CD8-positive, alpha-beta memory T cell (primary cell): ENCODE measurements at regions not wholly inside any gene's neighbourhood (a gene's known extent, or its start where the extent isn't known, plus 50 kb on each side); places are given as distances from the start of the nearest gene placed in this dataset.

ENCODE experiments used
- CTCF ChIA-PET: fragments of 350-600 bp; sonication (Branson Sonifier 250); formaldehyde crosslinking; loops from one replicate; lab custom pipeline; 2021; ENCODE audit warnings: antibody characterized with exemption; lab: Charles Lee
- POLR2A ChIA-PET: fragments of 350-600 bp; sonication (Branson Sonifier 250); formaldehyde crosslinking; loops from one replicate; lab custom pipeline; 2021; ENCODE audit warnings: antibody characterized with exemption; lab: Charles Lee
- DNase-seq, 5 donors: peaks; one replicate each; pipeline versions ENCODE4 v3.0.0 to v3.0.0-alpha.2; 2020 to 2022; ENCODE audit warnings: mixed read lengths in 1 of 5
- H3K27ac ChIP-seq: one replicate; pipeline ENCODE4 v1.7.0; 2013; ENCODE audit warnings: low read depth, mild to moderate bottlenecking, low read length, moderate library complexity
- H3K27me3 ChIP-seq: 2 replicates; pipeline ENCODE4 v1.7.0; 2013; ENCODE audit warnings: low read length, mild to moderate bottlenecking; ENCODE audit not compliant: insufficient read depth, poor library complexity, severe bottlenecking
- H3K36me3 ChIP-seq: 2 replicates; pipeline ENCODE4 v1.7.0; 2013; ENCODE audit warnings: mild to moderate bottlenecking, low read length, moderate library complexity; ENCODE audit not compliant: insufficient read depth
- H3K4me1 ChIP-seq: 2 replicates; pipeline ENCODE4 v1.7.0; 2013; ENCODE audit warnings: mild to moderate bottlenecking, low read length, moderate library complexity; ENCODE audit not compliant: insufficient read depth
- H3K4me3 ChIP-seq: 2 replicates; pipeline ENCODE4 v1.7.0; 2013; ENCODE audit warnings: mild to moderate bottlenecking, low read length
- H3K9me3 ChIP-seq: 2 replicates; pipeline ENCODE4 v1.7.0; 2013; ENCODE audit warnings: mild to moderate bottlenecking, low read length
- H3K27ac Mint-ChIP-seq, 8 donors: one replicate each; pipeline ENCODE4 v1.8.0; 2020 to 2021; ENCODE audit warnings: mixed read lengths in 8 of 8, mild to moderate bottlenecking in 6 of 8, inconsistent platforms in 3 of 8, moderate library complexity in 3 of 8
- H3K27me3 Mint-ChIP-seq, 2 donors: one replicate each; pipeline ENCODE4 v1.8.0; 2020 to 2021; ENCODE audit warnings: mixed read lengths in 2 of 2, mild to moderate bottlenecking in 1 of 2, moderate library complexity in 1 of 2
- H3K36me3 Mint-ChIP-seq, 3 donors: one replicate each; pipeline ENCODE4 v1.8.0; 2020 to 2021; ENCODE audit warnings: mixed read lengths in 3 of 3, inconsistent platforms in 1 of 3, mild to moderate bottlenecking in 1 of 3
- H3K4me1 Mint-ChIP-seq, 3 donors: one replicate each; pipeline ENCODE4 v1.8.0; 2020 to 2021; ENCODE audit warnings: mixed read lengths in 3 of 3, inconsistent platforms in 1 of 3, mild to moderate bottlenecking in 1 of 3
- H3K4me3 Mint-ChIP-seq, 7 donors: one replicate each; pipeline ENCODE4 v1.8.0; 2020 to 2021; ENCODE audit warnings: mixed read lengths in 7 of 7, mild to moderate bottlenecking in 6 of 7, moderate library complexity in 4 of 7, inconsistent platforms in 2 of 7
- H3K9me3 Mint-ChIP-seq, 5 donors: one replicate each; pipeline ENCODE4 v1.8.0; 2020 to 2022; ENCODE audit warnings: mixed read lengths in 5 of 5, mild to moderate bottlenecking in 3 of 5, moderate library complexity in 2 of 5, inconsistent platforms in 1 of 5

GRCh38 chr1:56442290-56442877, 137.0 kb downstream of the PLPP3 start:
- POLR2A ChIA-PET, result no interaction called here
- Histone ChIP-seq H3K4me3 (no peak overlapping the region), H3K27ac (no peak overlapping the region), H3K9me3 (no peaks in the 10 kb centered on the region), H3K36me3 (no peaks in the 10 kb centered on the region), H3K27me3 (no peaks in the 10 kb centered on the region), H3K4me1 (no peaks in the 10 kb centered on the region)
- no peaks in the 10 kb centered on the region for H3K27me3 Mint-ChIP-seq
- H3K36me3 Mint-ChIP-seq, result no peaks in the 10 kb centered on the region
- CTCF ChIA-PET, result no interaction called here
- H3K27ac Mint-ChIP-seq, result no peak overlapping the region
- no peak overlapping the region for H3K4me3 Mint-ChIP-seq
- no peak for DNase-seq
- H3K9me3 Mint-ChIP-seq, result no peaks in the 10 kb centered on the region
- no peaks in the 10 kb centered on the region for H3K4me1 Mint-ChIP-seq

- H3K4me1 ChIP-seq, result no peaks in the 10 kb centered on the region
- no peaks in the 10 kb centered on the region for H3K36me3 ChIP-seq
- no peak overlapping the region for H3K4me3 ChIP-seq
- Mint-ChIP-seq H3K27ac (no peak overlapping the region), H3K9me3 (no peaks in the 10 kb centered on the region), H3K36me3 (no peaks in the 10 kb centered on the region), H3K4me3 (no peak overlapping the region), H3K4me1 (no peaks in the 10 kb centered on the region), H3K27me3 (no peaks in the 10 kb centered on the region)
- CTCF ChIA-PET, result no interaction called here
- H3K27me3 ChIP-seq, result no peaks in the 10 kb centered on the region
- no peaks in the 10 kb centered on the region for H3K9me3 ChIP-seq
- POLR2A ChIA-PET, result no interaction called here
- H3K27ac ChIP-seq, result no peak overlapping the region
- no peak for DNase-seq
Observed at GRCh38 chr1:56441601-56442000, 137.8 kb downstream of the PLPP3 start.

- no peak overlapping the region for H3K27ac Mint-ChIP-seq
- Histone ChIP-seq H3K4me3 (no peak overlapping the region), H3K9me3 (no peaks in the 10 kb centered on the region), H3K4me1 (no peaks in the 10 kb centered on the region), H3K27me3 (no peaks in the 10 kb centered on the region), H3K27ac (no peak overlapping the region), H3K36me3 (no peaks in the 10 kb centered on the region)
- no peak overlapping the region for H3K4me3 Mint-ChIP-seq
- CTCF ChIA-PET, result no interaction called here
- no peaks in the 10 kb centered on the region for H3K36me3 Mint-ChIP-seq
- no peak for DNase-seq
- POLR2A ChIA-PET, result no interaction called here
- H3K27me3 Mint-ChIP-seq, result peaks cover 0 to 1% of the 10 kb centered on the region in 2 donors
- no peaks in the 10 kb centered on the region for H3K9me3 Mint-ChIP-seq
- H3K4me1 Mint-ChIP-seq, result no peaks in the 10 kb centered on the region
Observed at GRCh38 chr1:56439610-56440264, 139.6 kb downstream of the PLPP3 start.

GRCh38 chr1:56438901-56439551, 140.3 kb downstream of the PLPP3 start:
- ChIA-PET CTCF (no interaction called here), POLR2A (no interaction called here)
- Mint-ChIP-seq H3K9me3 (peaks cover 0 to 2% (median 0%) of the 10 kb centered on the region in 5 donors), H3K4me1 (no peaks in the 10 kb centered on the region), H3K27me3 (peaks cover 0 to 1% of the 10 kb centered on the region in 2 donors), H3K4me3 (no peak overlapping the region), H3K36me3 (no peaks in the 10 kb centered on the region), H3K27ac (no peak overlapping the region)
- DNase-seq, result no peak
- Histone ChIP-seq H3K36me3 (no peaks in the 10 kb centered on the region), H3K9me3 (no peaks in the 10 kb centered on the region), H3K27me3 (no peaks in the 10 kb centered on the region), H3K4me3 (no peak overlapping the region), H3K27ac (no peak overlapping the region), H3K4me1 (no peaks in the 10 kb centered on the region)

GRCh38 chr1:56437959-56438358, 141.4 kb downstream of the PLPP3 start:
- ChIA-PET CTCF (no interaction called here), POLR2A (no interaction called here)
- H3K9me3 Mint-ChIP-seq, result peaks cover 0 to 2% (median 2%) of the 10 kb centered on the region in 5 donors
- Histone ChIP-seq H3K4me3 (no peak overlapping the region), H3K27ac (no peak overlapping the region), H3K36me3 (no peaks in the 10 kb centered on the region), H3K9me3 (no peaks in the 10 kb centered on the region), H3K4me1 (no peaks in the 10 kb centered on the region), H3K27me3 (no peaks in the 10 kb centered on the region)
- no peaks in the 10 kb centered on the region for H3K4me1 Mint-ChIP-seq
- no peak for DNase-seq
- no peaks in the 10 kb centered on the region for H3K36me3 Mint-ChIP-seq
- no peak overlapping the region for H3K4me3 Mint-ChIP-seq
- H3K27me3 Mint-ChIP-seq, result peaks cover 0 to 5% of the 10 kb centered on the region in 2 donors
- H3K27ac Mint-ChIP-seq, result no peak overlapping the region

- POLR2A ChIA-PET, result no interaction called here
- Histone ChIP-seq H3K36me3 (no peaks in the 10 kb centered on the region), H3K27ac (no peak overlapping the region), H3K9me3 (no peaks in the 10 kb centered on the region), H3K27me3 (no peaks in the 10 kb centered on the region), H3K4me3 (no peak overlapping the region), H3K4me1 (no peaks in the 10 kb centered on the region)
- no peaks in the 10 kb centered on the region for H3K4me1 Mint-ChIP-seq
- peaks cover 0 to 3% (median 2%) of the 10 kb centered on the region in 5 donors for H3K9me3 Mint-ChIP-seq
- CTCF ChIA-PET, result no interaction called here
- H3K4me3 Mint-ChIP-seq, result no peak overlapping the region
- H3K27ac Mint-ChIP-seq, result no peak overlapping the region
- peaks cover 0 to 6% of the 10 kb centered on the region in 2 donors for H3K27me3 Mint-ChIP-seq
- no peak for DNase-seq
- H3K36me3 Mint-ChIP-seq, result no peaks in the 10 kb centered on the region
Observed at GRCh38 chr1:56436912-56437417, 142.4 kb downstream of the PLPP3 start.

GRCh38 chr1:56436296-56436695, 143.1 kb downstream of the PLPP3 start:
- no peak overlapping the region for H3K4me3 Mint-ChIP-seq
- DNase-seq, result no peak
- Histone ChIP-seq H3K27ac (no peak overlapping the region), H3K27me3 (no peaks in the 10 kb centered on the region), H3K9me3 (no peaks in the 10 kb centered on the region), H3K4me1 (no peaks in the 10 kb centered on the region), H3K36me3 (no peaks in the 10 kb centered on the region), H3K4me3 (no peak overlapping the region)
- no peaks in the 10 kb centered on the region for H3K4me1 Mint-ChIP-seq
- H3K27ac Mint-ChIP-seq, result no peak overlapping the region
- ChIA-PET CTCF (no interaction called here), POLR2A (no interaction called here)
- H3K36me3 Mint-ChIP-seq, result no peaks in the 10 kb centered on the region
- H3K27me3 Mint-ChIP-seq, result peaks cover 0 to 6% of the 10 kb centered on the region in 2 donors
- peaks cover 0 to 3% (median 2%) of the 10 kb centered on the region in 5 donors for H3K9me3 Mint-ChIP-seq

- Mint-ChIP-seq H3K27ac (no peak overlapping the region), H3K27me3 (peaks cover 0 to 6% of the 10 kb centered on the region in 2 donors), H3K4me1 (no peaks in the 10 kb centered on the region), H3K9me3 (peaks cover 0 to 3% (median 2%) of the 10 kb centered on the region in 5 donors), H3K36me3 (no peaks in the 10 kb centered on the region), H3K4me3 (no peak overlapping the region)
- Histone ChIP-seq H3K9me3 (no peaks in the 10 kb centered on the region), H3K4me3 (no peak overlapping the region), H3K4me1 (no peaks in the 10 kb centered on the region), H3K27ac (no peak overlapping the region), H3K27me3 (no peaks in the 10 kb centered on the region), H3K36me3 (no peaks in the 10 kb centered on the region)
- no peak for DNase-seq
- ChIA-PET CTCF (no interaction called here), POLR2A (no interaction called here)
Observed at GRCh38 chr1:56435434-56436262, 143.7 kb downstream of the PLPP3 start.
